ENCODE measurements at regions not wholly inside any gene's neighbourhood (a gene's known extent, or its start where the extent isn't known, plus 50 kb on each side); places are given as distances from the start of the nearest gene placed in this dataset.

DNA sequence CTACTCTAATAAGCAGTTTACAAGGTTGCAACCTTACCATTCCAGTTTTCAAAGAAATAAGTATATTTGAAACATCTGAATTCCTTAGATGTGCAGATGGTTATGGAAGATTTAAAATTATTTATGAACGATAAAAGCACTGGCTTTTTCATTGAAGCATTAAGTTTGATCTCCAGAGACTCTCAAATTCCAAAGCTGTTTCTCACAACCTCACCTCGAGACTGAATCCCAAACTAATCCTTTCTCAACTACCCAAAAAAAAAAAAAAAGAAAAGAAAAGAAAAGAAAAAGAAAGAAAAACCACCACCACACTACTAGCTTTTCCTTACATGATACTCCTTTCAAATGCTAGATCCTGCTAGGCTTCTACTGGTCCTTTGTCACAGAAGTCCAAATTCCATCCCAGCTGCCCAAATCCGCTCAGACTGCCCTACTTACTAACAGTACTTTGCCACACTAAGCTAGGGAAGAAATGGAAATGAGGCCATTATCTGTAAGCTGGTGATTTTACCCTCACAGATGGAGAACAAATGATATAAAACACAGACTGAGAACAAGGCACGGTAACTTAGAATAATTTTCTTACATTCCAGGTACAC, 100.6 kb upstream of the CDK1 start:
- DNase-seq (ENCODE audit: low spot score) (no peak), ATAC-seq (ENCODE audit: low FRiP score) (no peak)
- TF ChIP-seq, protein P1, sequence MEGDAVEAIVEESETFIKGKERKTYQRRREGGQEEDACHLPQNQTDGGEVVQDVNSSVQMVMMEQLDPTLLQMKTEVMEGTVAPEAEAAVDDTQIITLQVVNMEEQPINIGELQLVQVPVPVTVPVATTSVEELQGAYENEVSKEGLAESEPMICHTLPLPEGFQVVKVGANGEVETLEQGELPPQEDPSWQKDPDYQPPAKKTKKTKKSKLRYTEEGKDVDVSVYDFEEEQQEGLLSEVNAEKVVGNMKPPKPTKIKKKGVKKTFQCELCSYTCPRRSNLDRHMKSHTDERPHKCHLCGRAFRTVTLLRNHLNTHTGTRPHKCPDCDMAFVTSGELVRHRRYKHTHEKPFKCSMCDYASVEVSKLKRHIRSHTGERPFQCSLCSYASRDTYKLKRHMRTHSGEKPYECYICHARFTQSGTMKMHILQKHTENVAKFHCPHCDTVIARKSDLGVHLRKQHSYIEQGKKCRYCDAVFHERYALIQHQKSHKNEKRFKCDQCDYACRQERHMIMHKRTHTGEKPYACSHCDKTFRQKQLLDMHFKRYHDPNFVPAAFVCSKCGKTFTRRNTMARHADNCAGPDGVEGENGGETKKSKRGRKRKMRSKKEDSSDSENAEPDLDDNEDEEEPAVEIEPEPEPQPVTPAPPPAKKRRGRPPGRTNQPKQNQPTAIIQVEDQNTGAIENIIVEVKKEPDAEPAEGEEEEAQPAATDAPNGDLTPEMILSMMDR (IDR thresholded peaks at IDR 0.05) = no peak

DNA sequence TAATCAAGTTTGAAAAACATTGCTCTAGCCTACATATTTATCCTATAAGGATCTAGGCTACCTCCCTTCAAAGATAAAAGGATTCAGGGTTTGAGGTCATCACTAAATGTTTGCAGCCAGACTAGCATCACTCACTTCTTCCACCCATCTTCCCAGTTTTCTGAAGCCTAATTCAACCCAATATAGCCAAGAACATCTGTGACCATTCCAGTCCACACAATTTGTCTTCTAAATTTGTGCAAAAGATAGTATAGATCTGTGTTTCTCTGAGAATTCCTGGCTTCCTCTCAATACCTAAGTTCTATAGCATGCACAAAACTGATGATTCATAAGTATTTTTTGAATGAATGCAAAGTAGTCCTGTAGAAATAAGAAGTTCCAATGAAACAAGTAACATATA, 103.0 kb upstream of the CDK1 start:
- TF ChIP-seq, protein P1 (IDR thresholded peaks at IDR 0.05) = no peak
- no peak for DNase-seq (ENCODE audit: low spot score)
- no peak for ATAC-seq (ENCODE audit: low FRiP score)

DNA sequence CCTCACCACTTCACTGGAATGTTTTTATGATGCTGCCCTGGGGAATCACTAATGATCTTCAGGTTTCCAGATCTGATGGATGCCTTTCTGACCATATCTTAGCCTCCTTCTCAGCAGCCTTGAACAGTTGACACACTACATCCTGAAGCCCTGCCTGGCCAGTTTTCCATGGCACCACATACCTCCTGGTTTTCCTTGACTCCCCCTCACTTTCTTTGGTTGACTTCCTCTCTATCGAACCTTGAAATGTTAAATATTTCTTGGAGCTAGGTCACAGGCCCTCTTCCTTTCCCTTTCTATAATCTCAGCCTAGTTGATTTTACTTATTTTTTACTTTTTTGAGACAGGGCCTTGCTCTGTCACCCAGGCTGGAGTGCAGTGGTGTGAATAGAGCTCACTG, 108.8 kb upstream of the CDK1 start:
- DNase-seq (ENCODE audit: low spot score) (no peak), ATAC-seq (ENCODE audit: low FRiP score) (no peak)
- TF ChIP-seq, protein P1 (IDR thresholded peaks at IDR 0.05) = no peak

DNA sequence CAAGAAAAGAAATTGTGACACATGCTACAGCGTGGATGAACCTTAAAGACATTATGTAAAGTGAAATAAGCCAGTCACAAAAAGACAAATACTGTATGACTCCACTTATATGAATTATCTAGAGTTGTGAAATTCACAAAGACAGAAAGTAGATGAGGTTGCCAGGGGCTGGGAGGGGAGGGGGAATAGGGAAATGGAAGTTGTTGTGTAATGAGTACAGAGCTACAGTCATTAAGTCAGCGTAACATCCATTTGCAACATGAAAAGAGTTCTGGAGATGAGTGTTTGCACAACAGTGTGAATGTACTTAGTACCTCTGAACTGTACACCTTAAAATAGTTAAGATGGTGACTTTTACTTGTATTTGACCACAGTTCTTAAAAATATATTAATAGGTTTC, 112.1 kb upstream of the CDK1 start:
- TF ChIP-seq, protein P1 (IDR thresholded peaks at IDR 0.05) = no peak
- ATAC-seq (ENCODE audit: low FRiP score) (peak; percentile 71), DNase-seq (ENCODE audit: low spot score) (no peak)

DNA sequence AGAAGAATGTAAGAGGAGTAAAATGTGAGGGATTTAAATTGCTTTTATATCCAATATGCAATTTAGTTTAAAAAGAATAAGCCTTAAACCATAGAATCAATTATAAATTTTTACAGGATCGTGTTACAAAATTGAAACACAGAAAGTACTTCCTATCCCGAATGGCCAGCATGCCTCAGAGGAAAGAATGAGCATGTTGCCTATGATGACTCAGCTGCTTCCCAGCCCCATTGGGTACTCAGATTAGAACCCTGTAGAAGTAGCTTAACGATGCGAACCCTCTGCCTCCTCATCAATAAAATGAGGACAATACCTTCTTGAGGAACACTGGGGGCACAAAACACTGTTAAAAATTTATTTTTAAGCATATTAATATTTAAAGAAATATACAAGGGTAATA, 113.4 kb upstream of the CDK1 start:
- DNase-seq (ENCODE audit: low spot score) (no peak), ATAC-seq (ENCODE audit: low FRiP score) (no peak)
- TF ChIP-seq, protein P1 (IDR thresholded peaks at IDR 0.05) = no peak

DNA sequence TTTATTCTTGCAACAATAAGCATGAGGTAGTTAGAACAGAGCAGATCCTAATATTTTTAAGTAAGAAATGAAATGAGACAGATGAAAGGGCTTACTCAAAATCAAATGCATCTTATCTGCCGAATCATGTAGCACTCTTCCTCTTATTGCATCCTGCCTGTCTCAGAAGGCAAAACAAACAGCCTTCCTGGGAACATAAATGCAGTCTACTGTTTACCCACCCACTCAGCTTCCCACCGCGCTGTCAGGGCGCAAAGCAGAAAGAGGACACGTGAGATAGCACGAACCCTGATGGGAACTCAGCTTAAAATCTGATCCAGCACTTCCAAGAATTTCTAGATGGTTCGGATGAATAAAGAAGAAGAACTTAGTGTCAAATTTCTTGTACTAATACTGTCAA, 114.4 kb upstream of the CDK1 start:
- TF ChIP-seq, protein P1 (IDR thresholded peaks at IDR 0.05) = no peak
- ATAC-seq (ENCODE audit: low FRiP score) (no peak), DNase-seq (ENCODE audit: low spot score) (no peak)

DNA sequence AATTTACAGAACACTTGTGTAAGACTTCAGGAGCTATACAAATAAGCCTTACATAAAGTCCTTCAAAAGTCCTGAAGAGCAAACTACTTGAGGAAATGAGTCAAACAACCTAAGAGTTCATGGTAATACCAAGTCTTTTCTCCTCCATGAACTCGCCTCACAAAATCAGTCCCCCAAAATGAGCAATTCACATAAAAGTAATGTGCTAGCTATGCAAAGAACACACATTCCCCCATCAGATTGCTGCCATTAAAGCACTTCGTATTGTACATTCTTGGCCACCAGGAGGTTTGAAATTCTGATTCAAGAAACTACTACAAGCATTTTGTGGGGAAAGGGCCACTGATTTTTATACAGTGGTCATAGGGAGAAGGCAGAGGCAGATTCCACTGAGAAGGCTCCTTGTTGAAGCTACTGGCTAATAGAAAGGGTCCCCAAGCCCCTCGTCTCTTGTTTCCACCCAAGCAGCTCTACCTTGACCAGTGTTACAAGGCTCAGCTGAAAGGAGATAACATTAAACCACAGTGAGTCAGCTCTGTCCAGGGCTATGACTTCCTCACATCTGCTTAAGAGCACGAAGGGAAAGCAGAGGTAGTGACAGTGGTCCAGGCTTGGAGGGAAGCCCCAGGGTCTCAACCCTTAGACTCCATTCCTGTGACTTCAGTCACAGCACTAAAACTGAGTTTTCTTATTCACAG, 115.2 kb upstream of the CDK1 start:
- ATAC-seq (ENCODE audit: low FRiP score) = no peak

More for the DNA sequence above, 115.2 kb upstream of the CDK1 start:
- DNase-seq (ENCODE audit: low spot score) = no peak
- TF ChIP-seq, protein P1 (IDR thresholded peaks at IDR 0.05) = no peak

Data from omental fat pad (tissue), 3 donors.